GM21723 (cell line): ENCODE measurements at regions not wholly inside any gene's neighbourhood (a gene's known extent, or its start where the extent isn't known, plus 50 kb on each side); places are given as distances from the start of the nearest gene placed in this dataset.

ENCODE experiments used
- ATAC-seq: cut with Tn5 transposase; IDR thresholded peaks from one replicate; pipeline ENCODE4 v1.9.1; 2021; ENCODE audit warnings: mild to moderate bottlenecking, moderate library complexity; ENCODE audit not compliant: unreplicated experiment

DNA sequence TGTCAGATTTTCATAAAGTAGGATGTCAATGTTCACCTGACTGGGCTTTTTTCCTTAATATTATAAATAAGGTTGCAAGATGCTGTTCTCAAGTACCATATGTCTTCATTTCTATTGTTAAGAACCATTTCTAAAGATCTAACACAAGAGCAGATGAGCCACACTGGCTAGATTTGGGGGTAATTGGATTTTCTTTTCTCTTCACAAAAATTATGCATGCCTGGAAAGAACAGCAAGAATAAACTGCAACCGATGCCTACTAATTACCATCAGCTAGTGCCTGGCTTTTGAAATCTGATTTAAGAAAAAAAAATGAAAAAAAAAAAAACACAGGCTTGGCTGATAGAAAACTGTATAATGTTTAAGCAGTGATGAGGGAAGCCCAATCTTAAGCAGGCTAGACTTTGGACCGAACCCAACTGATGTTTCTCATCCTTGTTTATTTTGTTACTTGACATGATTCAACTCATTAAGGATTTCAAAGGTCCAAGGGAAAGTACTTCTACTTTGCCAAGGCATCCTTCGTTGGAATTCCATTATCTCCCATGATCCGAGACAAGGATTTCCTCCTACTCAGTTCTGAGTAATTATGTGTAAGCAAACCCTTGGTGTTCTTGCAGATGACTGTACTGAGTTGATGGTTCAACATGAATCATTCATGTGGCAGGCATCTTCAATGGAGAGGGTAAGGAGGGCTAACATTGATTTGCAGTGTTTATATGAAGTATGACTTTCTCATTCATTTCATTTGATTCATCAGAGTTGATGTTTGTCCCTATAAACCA lies 300.5 kb downstream of the SPRY2 start:
- ATAC-seq: no peak

DNA sequence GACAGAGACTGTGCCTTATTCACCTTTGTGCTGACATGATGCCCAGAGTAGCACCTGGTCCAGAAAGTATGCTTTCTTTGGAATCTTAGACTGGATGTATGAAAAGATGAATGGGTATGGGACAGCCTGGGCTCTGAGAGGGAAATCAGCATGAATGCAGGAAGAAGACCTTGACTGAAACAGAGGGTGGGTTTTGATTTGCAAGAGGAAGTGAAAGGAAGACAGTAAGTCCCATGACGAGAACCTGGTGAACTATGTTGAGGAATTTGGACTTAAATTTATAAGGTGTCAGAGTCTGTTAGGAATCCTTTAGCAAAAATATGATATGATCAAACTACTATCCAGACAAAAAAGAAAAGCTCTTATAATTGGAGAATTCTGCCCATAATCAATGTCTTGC lies 301.9 kb downstream of the SPRY2 start:
- peak; percentile 70 for ATAC-seq

DNA sequence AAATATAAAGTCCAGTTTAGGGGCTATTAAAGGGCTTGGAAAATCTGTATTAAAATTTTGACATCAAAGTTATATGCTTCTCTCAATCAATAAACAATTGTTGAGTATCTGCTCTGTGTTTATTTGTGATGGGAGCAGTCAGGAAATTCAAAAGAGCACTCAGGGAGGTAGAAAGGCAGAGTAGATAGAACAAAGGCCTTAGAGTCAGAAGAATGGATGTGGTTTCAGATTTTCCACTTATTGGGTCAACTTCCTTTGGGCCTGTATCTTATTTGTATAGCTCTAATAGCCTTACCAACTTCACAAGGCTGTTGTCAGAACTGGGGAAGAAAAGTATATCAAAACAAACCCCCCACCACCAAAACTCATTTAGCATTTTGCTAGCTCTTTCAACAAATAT lies 302.6 kb downstream of the SPRY2 start:
- ATAC-seq: no peak

DNA sequence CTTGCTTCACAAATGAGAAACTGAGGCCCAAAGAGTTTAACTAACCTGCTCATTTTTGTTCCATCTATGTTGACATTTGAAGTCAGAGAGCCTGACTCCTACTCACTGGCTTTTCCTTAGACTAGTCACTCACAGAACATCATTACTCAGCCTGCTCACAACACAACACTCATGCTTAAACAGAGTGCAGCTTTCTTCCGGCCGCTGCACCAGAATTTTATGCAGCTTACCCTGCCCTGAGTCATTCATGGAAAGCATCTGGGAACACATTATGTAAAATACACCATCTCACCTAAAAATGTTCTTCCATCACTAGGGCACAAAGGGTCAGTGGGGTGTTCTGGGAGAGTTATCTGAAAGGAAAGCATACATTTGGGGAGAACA lies 303.4 kb downstream of the SPRY2 start:
- ATAC-seq: peak; percentile 61

DNA sequence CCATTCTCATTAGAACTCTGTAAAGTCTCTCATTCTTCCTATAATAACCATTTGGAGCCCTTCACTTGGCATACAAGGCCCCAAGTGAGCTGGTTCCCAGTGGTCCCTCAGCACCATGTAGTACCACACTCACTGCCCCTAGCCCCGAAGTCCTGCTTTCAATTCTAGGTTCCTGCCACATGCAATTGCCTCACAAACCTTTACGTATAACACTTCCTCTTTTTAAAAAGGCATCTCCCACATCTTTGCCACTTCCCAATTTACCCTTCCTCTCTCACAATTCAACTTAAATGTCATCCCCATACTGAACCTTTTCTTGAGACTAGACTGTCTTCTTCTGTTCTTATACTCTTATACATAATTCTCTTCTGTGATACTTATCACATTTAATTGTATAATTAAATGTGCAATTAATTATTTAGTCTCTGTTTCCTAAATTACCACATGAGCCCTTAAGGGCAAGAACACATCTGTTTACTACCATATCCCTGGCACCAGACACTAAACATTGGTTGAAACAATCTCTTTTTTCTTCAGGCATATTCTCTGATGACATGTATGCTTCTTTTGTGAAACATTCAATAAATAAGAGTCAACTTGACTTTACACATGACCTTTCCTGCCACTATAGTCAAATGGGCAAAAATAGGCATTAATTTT lies 304.0 kb downstream of the SPRY2 start:
- peak; percentile 57 for ATAC-seq

DNA sequence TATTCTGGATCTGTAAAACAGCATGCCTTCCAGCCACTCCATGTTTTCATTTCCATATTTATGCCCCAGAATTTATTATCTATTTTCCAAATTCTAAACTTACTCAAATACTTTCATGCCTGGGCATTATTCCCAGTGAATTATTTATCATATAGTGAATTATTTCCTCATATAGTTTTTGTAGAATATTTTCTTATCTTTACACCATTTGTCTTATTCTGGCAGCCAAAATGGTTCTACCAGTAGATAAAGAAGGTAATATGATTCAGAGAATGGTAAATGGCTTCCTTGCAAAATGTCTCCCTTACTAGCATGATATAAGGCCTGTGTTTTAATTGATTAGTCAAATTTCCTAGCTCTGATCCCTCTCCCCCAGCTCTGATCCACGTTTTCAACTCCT lies 305.8 kb downstream of the SPRY2 start:
- ATAC-seq: no peak

DNA sequence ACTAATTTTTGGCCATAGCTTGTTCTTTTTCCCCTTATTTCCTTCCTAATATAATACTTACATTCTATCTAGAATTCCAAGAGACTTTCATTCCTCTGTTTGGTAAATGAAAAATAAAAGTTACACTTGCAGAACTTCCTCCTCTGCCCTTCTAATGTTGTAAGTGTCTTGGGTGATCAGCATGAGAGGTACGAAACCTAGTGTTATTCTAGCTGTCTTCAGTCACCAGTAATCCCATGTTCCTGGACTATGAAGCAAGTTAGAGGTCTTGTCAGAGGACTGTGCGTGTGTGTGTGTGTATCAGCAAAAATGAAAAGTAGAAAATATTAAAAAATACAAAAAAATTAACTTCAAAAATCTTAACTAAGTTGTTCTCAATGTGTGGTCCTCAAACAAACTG lies 307.0 kb downstream of the SPRY2 start:
- ATAC-seq: no peak

DNA sequence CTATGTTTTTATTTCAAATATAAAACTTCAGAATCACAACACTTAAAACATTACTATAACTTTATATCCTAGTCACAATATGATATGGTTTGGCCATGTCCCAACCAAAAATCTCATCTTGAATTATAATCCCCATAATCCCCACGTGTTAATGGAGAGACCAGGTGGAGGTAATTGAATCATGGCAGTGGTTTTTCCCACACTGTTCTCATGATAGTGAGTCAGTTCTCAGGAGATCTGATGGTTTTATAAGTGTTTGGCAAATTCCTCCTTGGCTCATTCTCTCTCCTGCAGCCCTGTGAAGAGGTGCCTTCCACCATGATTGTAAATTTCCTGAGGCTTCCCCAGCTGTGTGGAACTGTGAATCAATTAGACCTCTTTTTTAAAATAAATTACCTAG lies 307.6 kb downstream of the SPRY2 start:
- ATAC-seq: no peak

DNA sequence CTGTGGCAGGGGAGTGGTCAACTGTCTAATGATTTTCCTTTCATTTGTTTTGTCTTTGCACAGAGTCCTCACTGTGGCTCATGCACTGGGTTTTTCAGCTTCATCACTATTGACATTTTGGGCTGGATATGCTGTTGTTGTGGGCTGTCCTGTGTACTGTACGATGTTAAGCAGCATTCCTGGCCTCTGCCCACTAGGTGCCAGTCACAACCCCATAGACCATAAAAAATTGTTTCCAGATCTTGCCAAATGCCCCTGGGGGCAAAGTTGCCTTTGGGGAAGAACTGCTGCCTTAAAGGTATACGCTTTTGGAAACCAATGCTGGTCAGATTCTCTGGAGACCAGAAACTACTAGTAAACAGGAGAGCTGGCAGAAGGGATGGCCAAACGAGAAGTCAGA lies 310.4 kb downstream of the SPRY2 start:
- ATAC-seq: no peak

DNA sequence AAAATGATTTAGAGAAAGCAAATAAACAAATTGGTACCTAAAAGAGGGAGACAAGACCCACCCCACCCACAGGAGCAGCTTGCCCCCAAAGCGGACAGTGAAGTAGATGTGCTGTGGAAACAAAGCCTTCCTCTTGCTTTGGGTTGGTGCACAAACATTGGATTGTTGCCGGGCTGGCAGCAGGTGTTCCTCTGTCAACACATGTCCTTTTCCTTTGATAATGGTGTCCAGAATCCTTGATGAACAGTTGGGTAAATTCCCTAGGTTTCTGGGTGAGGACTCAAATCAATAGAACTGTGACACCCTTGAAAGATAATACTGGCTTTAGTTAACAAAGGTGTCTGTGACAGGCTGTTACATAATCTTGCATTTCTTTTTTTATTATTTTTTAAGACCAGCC lies 311.8 kb downstream of the SPRY2 start:
- ATAC-seq: no peak

DNA sequence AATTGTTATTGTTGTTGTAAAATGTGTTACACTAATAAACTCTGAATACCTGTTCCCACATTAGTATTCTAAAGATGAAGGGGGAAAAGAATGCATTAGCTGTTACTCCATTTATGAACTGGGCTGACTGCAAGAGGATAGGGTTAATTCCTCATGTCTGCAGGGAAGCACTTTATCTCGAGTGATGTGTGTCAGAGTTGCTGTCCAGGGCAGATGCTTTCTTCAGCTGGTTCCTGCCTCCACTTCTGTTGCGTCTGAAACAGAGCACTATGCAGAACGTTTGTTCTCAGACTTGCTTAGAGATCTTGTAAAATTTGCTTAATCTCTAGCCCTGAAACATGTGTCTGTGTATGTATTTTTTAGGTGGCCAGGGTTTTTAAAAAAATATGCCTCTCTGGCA lies 318.8 kb downstream of the SPRY2 start:
- no peak for ATAC-seq

DNA sequence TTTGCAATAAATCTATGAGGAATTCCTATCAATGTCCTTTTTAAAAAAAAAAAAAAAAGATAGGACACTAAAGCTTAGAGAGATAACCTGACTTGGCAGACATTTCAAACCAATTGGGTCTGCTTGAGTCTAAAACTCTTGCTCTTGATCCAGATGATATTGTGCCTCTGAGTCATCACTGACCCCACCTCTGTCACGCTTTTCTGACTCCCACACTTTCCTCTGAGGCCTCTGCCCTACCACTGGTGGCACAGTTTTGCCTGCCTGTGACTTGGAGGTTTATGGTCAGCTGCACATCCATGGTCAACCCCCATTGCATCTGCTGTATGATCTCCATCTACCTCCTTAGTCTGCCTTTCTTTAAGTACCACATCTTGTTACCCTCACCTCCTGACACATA lies 328.7 kb downstream of the SPRY2 start:
- ATAC-seq: no peak

DNA sequence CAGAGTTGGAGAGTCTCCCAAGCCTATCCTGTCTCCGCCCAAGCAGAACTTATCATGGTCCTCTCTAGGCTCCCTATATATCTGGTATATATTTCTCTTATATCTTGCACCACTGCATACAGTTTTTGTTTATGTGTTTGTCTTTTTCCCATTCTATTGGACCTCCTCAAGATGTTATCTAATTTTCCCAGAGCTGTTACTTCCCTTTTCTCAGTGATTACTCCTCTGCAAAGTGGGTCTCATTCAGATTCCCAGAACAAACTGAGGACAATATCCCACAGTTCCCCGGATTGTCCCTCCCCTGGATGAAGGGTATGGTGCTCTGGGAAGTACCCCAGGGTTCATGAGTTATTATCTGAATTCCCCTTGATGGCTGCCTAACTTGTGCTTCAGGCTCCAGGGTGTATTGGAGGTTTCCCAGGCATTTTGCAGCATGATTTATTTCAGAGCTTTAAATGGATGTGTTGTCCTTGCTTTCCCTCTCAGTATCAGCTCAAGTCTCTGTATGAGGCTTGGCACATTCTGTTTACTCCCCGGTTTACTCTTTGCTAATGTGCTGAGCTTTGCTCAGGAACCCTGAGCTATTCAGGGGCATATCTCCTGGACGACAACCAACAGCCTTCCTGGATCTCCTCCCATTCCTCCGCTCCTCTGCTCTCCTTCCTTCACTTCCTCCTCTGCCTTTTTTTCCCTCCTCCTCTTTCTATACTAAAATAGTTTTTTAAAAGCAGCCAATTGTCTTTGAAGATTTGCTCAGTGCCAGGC lies 329.3 kb downstream of the SPRY2 start:
- ATAC-seq: no peak

DNA sequence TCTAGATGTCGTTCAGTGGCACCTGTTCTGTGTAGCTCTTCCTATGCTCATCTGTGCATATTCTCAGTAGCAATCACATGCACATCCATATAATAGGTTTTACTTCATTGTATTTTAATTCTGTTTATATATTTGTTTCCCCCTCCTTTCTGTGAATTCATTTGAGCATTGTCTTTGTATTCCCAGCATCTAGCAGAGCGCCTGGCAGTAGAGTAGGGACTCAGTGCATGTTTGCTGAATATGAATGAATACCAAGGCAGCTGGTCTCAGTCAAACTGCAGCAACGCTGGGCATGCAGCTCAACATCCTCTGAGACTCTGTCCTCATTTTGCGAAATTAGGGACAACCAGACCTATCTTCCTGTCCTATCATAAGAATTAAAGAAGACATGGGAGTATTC lies 330.1 kb downstream of the SPRY2 start:
- no peak for ATAC-seq

DNA sequence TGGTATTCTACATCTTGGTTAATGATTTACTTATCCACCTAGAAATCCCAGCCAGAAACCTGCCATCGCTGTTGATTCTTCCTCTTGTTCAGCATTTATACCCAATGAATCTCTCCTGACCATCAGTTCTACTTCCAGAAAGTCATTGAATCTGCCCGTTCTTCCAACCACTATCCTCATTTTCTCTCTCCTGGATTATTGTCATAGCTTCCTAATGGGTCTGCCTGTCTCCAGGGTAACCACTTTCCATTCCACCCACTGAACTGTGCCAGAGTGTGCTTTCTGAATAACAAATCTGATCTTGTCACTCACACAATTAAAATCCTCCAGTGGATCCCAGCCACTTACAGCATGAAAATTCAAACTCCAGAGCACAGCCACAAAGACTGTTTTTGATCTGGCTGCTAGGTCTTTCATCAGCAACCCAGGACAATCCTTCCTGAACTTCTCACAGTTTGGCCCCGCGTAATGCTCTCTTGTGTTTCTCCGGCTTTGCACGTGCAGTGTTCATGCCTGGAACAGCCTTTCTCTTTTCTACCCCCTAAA lies 330.6 kb downstream of the SPRY2 start:
- no peak for ATAC-seq

DNA sequence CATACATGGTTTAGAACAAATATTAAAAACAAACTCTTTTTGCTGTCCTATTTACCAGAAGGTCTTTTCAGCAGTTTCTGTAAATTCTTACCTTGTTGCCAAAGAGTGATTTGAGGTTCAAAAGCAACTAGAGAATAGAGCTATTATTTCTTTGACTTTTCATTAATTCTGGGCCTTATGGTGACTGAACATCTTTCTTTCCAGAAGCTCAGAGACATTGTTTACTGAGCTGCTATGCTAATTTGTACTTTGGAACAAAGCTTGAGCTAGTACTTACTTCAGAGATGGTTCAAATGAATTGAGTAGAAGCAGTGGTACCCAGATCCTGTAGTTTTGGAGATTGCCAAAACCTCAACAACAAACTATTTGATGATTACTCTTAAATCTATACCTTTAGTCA lies 331.2 kb downstream of the SPRY2 start:
- ATAC-seq: no peak

DNA sequence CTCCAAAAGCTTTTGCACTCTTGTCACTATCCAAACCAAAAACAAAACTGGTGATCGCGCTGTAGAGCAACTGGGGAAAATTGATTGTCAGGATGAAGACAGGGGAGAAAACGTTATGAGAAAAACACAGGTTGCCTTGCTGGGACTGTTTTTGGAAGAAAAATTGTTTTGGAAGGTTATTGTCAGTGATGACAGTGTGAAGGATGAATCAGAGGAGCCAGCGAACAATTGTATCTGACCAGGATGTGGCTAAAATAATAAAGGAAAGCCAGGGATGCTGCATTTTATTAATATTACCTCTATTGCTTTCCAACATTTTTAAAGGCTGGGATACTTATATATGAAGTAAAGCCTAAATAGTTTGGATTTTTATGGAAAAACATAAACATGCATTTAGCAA lies 334.0 kb downstream of the SPRY2 start:
- no peak for ATAC-seq

DNA sequence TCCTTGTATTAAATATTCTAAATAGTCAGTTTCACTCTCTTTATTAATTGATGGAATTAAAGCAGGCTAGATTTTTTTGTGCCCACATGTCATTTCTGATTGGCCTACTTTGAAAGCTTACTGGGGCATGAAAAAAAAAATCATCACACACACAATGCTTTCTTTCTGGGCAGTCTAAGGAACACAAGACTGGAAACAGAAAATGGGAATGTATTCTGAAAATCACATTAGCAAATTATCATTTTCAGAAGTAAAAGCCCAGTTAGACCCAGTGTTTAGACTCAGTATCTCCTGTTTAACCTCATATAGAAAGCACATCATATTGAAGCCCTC lies 339.4 kb downstream of the SPRY2 start:
- ATAC-seq: no peak

DNA sequence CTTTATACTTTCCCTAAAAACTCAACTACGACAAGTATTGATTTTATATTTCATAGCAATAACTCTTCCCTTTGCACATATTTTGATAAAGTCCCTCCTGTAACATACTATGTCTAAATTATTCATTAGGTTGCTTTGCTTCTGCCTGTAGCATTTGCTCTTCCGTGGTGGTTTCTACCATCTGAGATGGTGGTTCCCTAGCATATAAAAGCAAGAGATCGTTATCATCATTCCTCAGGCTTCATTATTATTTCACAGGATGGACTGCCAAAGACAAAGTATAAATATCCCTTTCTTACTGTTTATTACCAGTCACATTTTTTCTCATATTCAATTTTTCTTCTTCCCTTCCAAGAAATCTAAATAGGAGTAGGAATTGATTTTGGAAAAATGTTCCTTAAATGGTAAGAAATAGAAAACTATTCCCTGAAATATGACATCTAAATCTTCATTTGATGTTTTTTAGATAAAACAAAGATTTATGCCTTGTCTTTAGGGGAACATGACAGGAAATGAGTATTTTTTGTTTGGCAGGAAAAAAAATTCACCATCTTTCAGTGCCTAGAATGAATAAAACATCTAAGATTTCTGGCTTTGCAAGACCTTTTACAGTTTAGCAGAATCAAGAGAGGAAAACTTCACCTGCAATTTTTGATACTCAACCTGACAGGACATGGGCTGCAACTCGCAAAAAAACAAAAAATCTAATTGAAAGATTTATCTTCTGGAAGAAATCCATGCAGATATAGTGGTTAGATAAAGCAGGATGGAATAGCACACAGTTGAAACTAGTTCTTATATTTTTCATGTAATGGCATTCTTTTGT lies 340.0 kb downstream of the SPRY2 start:
- no peak for ATAC-seq

DNA sequence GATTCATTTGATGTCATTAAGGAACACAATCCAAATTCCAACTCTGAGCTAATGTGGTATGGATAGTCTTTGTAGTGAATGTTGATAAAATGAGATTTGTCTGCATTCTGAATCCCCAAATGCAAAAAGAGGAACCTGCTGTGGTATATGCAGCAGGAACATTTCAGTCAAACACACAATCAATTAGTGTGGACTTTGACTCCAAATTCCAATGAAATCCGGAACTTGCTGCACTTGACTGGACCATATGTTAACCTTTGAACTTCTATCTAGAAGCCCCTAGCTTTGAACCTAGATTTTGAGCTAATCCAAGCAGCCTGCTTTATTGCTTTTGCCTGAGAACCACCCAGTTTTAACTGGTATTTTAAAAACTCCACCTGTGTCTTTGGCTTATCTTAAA lies 341.3 kb downstream of the SPRY2 start:
- no peak for ATAC-seq

DNA sequence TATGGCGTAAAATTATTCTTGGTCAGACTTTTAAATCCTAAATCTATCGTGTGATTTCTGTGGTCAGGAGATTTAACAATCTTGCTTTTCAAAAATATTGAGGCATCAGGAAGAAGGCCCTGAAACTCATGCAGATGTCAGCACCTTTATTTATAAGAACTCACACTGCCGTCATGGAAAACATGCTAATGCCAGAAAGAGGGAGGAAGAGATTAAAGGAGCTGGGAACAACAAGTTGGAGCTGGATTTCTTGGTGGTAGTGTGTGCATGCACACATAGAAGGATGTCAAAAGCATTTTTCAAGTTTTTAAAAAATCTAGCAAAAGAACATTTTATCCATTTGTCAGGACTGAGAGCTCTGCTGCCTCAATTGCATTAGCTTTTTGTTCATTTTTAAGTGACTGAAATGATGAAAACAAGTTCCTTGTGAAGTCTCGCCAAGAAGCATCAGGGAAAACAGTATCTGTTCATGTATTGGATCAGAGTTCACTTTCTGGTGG lies 342.5 kb downstream of the SPRY2 start:
- ATAC-seq: no peak
